Fibroblast of skin of left biceps (primary cell): ENCODE measurements at regions not wholly inside any gene's neighbourhood (a gene's known extent, or its start where the extent isn't known, plus 50 kb on each side); places are given as distances from the start of the nearest gene placed in this dataset.

ENCODE experiments used
- DNase-seq, 2 experiments: peaks; one replicate each; pipeline ENCODE4 v3.0.0-alpha.2; 2013; ENCODE audit warnings: low read depth in 2 of 2

- DNase-seq = no peak
These were observed 250.1 kb downstream of the DIO2 start for GRCh38 chr14:79961197-79961596.

GRCh38 chr14:79960288-79960687, 251.0 kb downstream of the DIO2 start:
- DNase-seq = no peak

GRCh38 chr14:79951572-79951971, 259.7 kb downstream of the DIO2 start:
- DNase-seq = no peak

- DNase-seq = no peak
These were observed 261.4 kb downstream of the DIO2 start for GRCh38 chr14:79949906-79950305.

- no peak for DNase-seq
These were observed 263.8 kb downstream of the DIO2 start for GRCh38 chr14:79947440-79948054.

- DNase-seq = no peak
These were observed 272.1 kb downstream of the DIO2 start for GRCh38 chr14:79939235-79939634.

- DNase-seq = no peak
These were observed 273.1 kb downstream of the DIO2 start for GRCh38 chr14:79938185-79938584.

GRCh38 chr14:79937433-79937832, 273.9 kb downstream of the DIO2 start:
- DNase-seq = no peak

- DNase-seq = no peak
These were observed 286.8 kb downstream of the DIO2 start for GRCh38 chr14:79924551-79924950.

GRCh38 chr14:79920180-79920692, 291.1 kb downstream of the DIO2 start:
- no peak for DNase-seq
